Endothelial cell (in vitro differentiated cells): ENCODE measurements at regions not wholly inside any gene's neighbourhood (a gene's known extent, or its start where the extent isn't known, plus 50 kb on each side); places are given as distances from the start of the nearest gene placed in this dataset.

Experiments
- DNase-seq: peaks from one replicate; pipeline ENCODE4 v3.0.0; 2021; ENCODE audit warnings: low spot score
- H3K27ac Mint-ChIP-seq: one replicate; pipeline ENCODE4 v1.8.0; 2021; ENCODE audit warnings: mixed read lengths, inconsistent platforms; ENCODE audit not compliant: unreplicated experiment
- H3K27me3 Mint-ChIP-seq: one replicate; pipeline ENCODE4 v1.8.0; 2021; ENCODE audit warnings: mild to moderate bottlenecking, moderate library complexity, mixed read lengths, inconsistent platforms; ENCODE audit not compliant: unreplicated experiment
- H3K36me3 Mint-ChIP-seq: one replicate; pipeline ENCODE4 v1.8.0; 2021; ENCODE audit warnings: mild to moderate bottlenecking, low read depth, mixed read lengths, inconsistent platforms; ENCODE audit not compliant: unreplicated experiment
- H3K4me1 Mint-ChIP-seq: one replicate; pipeline ENCODE4 v1.8.0; 2021; ENCODE audit warnings: mild to moderate bottlenecking, mixed read lengths, inconsistent platforms; ENCODE audit not compliant: unreplicated experiment
- H3K4me3 Mint-ChIP-seq: one replicate; pipeline ENCODE4 v1.8.0; 2021; ENCODE audit warnings: mild to moderate bottlenecking, mixed read lengths, inconsistent platforms; ENCODE audit not compliant: unreplicated experiment
- H3K9me3 Mint-ChIP-seq: one replicate; pipeline ENCODE4 v1.8.0; 2021; ENCODE audit warnings: mixed read lengths, inconsistent platforms; ENCODE audit not compliant: unreplicated experiment
- TF ChIP-seq, protein P1 (sequence below): fragments of 200-600 bp; sonication (generic); IDR thresholded peaks from one replicate; pipeline ENCODE4 v1.5.0; 2021; ENCODE audit warnings: antibody characterized with exemption; ENCODE audit not compliant: unreplicated experiment

DNA sequence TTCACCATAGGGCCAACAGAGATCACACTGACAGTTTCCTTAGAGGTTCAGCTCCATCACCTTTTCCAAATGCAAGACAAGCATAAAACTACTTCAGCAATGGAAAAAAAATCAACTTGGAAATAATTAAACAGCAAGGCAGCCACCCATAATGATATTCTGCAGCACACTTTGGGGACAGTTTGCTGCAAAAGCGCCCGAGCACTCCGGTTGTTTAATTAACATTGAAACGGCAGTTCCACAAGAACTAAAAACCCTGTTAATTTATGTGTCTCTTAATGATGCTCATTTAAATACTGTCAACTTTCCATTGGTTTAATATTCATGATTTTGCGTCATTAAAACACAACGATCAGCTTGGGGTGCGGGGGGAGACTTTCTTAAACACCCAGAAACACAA is 153.2 kb downstream of the ELAVL4 start:
- no peak overlapping the region for H3K4me3 Mint-ChIP-seq
- no peak for DNase-seq

DNA sequence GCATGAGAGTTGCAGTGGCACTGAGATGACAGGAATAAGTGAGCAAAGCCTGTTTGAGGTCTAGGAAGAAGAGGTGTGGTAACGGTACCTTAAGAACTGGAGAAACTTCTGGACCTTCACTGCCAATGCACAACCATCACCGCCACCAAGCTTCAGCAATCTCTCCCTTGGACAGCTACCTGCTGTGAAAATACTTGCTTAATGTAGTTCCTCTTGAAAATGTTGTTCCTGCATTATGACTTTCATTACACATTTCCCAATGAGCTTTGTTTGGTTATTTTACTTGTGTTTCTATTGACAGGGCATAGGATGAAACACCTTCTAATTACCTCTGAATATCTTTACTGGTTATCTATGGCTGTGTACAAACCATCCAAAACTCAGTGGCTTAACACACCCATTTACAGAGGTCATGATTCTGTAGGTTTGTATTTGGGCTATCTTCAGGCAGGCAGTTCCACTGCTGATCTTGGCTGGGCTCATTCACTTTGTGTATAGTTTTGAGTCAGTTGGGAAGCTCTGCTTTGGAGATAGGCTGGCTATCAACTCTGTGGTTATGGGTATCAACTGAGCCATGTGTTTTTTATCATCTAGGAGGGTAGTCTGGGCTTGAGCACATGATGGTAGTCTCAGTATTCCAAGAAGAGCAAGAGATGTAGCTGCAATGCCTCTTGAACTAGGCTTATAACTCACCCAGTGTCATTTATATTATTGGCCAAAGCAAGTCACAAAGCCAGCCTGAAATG is 149.4 kb downstream of the ELAVL4 start:
- H3K9me3 Mint-ChIP-seq: no peaks in the 10 kb centered on the region
- no peak for DNase-seq
- H3K27me3 Mint-ChIP-seq: no peaks in the 10 kb centered on the region
- H3K36me3 Mint-ChIP-seq: no peaks in the 10 kb centered on the region
- H3K4me3 Mint-ChIP-seq: no peak overlapping the region
- H3K27ac Mint-ChIP-seq: no peak overlapping the region
- TF ChIP-seq, protein P1, sequence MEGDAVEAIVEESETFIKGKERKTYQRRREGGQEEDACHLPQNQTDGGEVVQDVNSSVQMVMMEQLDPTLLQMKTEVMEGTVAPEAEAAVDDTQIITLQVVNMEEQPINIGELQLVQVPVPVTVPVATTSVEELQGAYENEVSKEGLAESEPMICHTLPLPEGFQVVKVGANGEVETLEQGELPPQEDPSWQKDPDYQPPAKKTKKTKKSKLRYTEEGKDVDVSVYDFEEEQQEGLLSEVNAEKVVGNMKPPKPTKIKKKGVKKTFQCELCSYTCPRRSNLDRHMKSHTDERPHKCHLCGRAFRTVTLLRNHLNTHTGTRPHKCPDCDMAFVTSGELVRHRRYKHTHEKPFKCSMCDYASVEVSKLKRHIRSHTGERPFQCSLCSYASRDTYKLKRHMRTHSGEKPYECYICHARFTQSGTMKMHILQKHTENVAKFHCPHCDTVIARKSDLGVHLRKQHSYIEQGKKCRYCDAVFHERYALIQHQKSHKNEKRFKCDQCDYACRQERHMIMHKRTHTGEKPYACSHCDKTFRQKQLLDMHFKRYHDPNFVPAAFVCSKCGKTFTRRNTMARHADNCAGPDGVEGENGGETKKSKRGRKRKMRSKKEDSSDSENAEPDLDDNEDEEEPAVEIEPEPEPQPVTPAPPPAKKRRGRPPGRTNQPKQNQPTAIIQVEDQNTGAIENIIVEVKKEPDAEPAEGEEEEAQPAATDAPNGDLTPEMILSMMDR: no peak
- H3K4me1 Mint-ChIP-seq: peaks cover 4% of the 10 kb centered on the region

More for the DNA sequence above, 153.2 kb downstream of the ELAVL4 start:
- no peak overlapping the region for H3K27ac Mint-ChIP-seq
- no peaks in the 10 kb centered on the region for H3K9me3 Mint-ChIP-seq
- no peaks in the 10 kb centered on the region for H3K36me3 Mint-ChIP-seq
- peaks cover 3% of the 10 kb centered on the region for H3K27me3 Mint-ChIP-seq
- TF ChIP-seq, protein P1: no peak
- H3K4me1 Mint-ChIP-seq: peaks cover 4% of the 10 kb centered on the region

DNA sequence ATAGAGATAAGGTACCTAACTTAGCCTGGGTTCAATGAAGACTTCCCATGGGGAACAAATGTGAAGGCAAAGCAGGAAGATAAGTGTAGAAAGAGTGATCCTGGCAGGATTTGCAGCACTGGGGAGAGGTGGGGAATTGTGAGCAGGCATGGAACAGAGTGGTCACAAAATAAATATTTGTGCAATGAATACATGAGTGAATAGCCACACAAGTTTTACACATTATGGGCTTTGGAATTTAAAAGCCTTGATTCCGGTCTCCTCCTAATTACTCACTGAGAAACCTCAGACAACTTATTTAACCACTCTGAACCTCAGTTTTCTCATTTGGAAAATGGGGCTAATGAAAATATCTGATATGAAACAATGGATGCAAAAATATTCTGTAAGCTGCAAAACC is 148.3 kb downstream of the ELAVL4 start:
- Mint-ChIP-seq H3K27me3 (no peaks in the 10 kb centered on the region), H3K4me3 (no peak overlapping the region), H3K9me3 (no peaks in the 10 kb centered on the region), H3K4me1 (no peaks in the 10 kb centered on the region), H3K36me3 (no peaks in the 10 kb centered on the region), H3K27ac (no peak overlapping the region)
- no peak for DNase-seq
- TF ChIP-seq, protein P1: no peak
